Fibroblast of upper back skin (primary cell): ENCODE measurements at regions not wholly inside any gene's neighbourhood (a gene's known extent, or its start where the extent isn't known, plus 50 kb on each side); places are given as distances from the start of the nearest gene placed in this dataset.
A peak's percentile ranks its signal among the peaks of the same experiment; 100 is the strongest.

Experiments
- DNase-seq: peaks from one replicate; pipeline ENCODE4 v3.0.0-alpha.2; 2013

DNA sequence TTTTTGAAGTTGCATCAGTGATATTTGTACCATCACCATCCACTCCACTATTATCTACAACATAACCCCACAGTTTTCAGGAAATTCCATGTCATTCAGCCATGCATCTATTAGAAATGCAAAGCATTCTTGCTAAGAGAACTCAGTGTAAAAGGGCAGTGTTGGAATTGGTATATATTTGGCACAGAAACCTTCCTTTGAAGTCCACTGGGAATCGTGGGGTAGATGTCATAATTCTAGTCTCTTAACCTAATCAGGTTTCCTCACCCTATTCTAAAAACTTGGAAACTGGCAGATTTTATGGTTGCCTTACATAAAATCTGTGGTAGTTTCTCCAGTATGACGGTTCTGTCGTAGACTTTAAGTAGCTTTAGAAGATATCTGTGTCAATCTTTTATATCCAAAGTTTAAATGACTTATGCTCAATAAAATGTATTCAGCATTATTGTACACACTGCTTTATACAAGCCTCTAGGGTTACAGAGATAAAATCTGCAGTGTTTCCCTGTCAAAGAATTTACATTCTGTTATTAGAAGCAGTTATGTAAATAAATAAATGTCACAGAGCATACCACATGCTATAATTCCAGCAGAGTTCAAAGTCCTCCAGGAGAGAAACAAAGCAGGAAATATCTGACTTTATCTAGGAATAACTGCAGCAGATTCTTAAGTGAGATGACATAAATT lies 704.4 kb upstream of the CELF2 start:
- DNase-seq, result peak; percentile 52

DNA sequence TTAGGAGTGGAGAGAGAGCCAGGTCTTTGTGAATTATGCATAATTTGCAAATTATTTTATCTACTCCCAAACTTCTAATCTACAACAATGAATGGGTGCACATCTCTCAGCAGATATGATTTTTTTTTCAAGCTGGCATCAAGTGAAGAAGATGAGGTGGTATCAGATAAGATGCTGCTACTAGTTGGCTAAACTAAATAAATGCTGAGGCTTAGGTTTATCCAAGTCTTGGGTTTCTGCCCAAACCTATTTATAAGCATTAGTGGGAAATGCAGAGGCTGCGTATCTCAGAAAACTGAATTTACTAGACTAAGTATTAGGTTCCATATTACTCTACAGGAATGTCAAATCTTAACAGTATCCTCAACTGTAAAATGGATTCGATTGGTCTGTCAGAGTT lies 703.0 kb upstream of the CELF2 start:
- no peak for DNase-seq

DNA sequence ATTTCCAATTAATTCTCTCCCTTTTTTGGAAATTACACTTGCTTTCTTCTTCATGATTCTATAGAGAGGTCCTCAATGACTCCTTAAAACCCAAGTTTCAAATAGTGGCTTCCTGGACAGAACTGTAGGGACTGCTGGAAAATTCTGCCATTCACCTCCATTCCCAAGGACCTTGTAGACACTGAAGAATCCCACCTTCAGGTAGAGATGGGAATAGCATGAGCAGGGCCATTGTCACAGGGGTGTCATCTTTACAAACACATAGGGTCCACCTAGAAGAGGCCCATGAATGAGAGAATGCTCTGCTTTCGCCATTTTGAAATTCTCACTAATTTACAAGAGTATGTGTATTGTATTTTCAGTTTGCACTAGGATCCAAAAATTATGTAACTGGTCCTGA lies 701.7 kb upstream of the CELF2 start:
- no peak for DNase-seq

DNA sequence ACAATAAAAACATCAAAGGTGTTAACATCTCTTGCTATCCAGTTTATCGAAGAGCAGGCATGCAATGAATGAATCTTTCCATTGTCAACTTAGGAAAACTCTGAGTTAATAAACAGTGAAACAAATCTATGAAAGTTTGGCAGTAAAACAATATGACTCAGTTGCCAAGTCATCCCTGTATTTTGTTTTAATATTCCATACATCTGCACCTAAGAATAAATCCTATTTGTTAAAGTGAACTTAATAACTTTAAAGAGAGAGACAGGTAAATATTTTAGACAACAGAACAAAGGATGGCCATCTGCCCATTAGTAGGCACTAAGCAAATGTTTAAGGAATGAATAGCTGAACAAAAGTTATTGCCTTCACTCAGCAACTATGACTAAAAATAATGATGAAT lies 700.5 kb upstream of the CELF2 start:
- peak; percentile 35 for DNase-seq

DNA sequence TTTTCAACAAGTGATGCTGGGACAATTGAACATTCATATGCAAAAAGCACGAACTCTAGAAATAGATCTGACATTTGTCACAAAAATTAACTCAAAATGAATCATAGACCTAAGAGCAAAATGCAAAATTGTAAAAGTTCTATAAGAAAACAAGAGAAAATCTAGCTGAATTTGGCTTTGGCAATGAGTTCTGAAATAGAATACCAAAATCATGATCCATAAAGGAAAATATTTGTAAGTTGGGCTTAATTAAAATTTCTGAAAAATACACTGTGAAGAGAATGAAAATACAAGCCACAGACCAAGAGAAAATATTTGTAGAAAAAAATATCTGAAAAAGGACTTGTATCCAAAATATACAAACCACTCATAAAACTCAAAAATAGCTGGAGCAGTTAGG lies 698.8 kb upstream of the CELF2 start:
- DNase-seq, result no peak

DNA sequence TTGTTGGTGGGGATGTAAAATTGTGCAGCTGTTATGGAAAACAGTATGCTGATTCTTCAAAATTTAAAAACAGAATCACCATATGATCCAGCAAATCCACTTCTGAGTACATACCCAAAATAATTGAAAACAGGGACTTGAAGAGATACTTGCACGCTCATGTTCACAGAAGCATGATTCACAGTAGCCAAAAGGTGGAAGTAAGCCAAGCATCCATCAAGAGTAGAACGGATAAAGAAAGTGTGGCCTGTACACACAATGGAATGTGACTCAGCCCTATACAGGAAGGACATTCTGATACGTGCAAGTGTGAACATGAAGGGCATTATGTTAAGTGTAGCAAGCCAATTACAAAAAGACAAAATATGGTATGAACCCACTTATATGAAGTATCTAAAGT lies 696.7 kb upstream of the CELF2 start:
- peak; percentile 94 for DNase-seq

DNA sequence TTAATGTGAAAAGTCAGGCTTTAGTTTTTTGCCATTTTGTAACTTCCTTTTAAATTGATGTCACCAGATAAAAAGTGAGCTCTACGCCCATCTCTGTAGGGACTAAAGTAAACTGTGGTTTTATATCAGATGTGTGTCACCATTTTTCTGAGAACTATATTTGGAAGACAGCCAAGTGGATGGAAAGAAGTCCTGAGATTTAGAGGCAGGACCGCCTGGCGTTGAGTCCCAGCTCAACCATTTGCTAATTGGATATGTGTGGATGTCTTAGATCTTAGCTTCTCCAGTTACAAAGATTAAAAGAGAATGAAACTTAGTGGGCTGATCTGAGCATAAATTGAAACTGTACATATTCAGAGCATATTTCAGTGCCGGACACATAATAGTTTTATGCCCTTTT lies 691.6 kb upstream of the CELF2 start:
- DNase-seq, result no peak

DNA sequence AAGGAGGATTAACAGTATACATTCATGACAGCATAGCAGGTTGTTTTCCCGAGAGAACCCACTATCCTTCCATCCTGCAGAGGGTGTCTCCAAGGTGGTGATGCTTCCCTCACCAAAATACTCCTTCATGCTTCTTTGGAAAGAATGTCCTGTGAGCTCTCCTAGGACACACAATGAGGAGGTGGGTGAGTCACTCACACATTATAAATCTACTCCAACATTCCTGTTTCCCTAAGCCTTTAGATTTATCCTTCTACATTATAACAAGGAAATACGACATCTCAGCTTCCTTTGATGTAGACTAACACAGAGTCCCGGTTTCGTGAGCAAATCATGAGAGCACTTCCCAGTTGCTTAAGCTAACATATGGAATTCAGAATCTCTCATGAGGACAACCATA lies 689.7 kb upstream of the CELF2 start:
- DNase-seq, result peak; percentile 68

DNA sequence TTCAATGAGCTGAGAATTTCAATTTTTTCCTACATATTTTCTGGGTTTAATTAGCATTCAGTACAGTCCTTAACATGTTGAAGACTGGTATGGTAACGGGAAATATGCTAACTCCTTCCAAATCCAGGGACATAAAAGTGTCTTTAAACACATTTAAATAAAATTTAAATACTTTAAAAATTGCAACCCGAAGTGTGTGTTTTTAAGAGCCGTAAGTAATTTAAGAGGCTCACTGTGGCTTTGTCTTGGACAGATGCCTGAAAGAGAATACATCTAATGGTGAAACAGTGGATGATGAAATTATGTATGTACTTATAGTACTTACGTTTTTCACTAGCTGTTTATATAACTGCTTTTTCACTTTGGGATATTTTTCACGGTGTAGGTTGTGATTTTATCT lies 687.3 kb upstream of the CELF2 start:
- DNase-seq, result peak; percentile 73

DNA sequence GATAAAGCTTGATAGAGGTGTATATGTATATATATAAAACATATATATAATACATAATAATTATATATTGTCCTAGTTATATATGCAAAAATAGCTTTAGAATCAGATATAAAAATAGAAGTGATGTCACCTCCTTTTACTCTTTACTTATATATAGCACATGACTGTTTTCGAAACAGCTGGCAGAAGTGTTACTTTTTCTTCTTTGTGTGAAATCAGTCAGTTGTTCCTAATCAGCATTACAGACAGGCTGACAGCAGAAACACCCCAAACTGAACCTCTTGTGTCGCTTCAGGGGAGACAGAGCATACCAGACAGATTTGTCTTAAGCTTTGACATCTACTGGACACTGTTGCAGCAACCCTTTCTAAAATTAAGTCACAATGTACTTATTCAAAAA lies 684.9 kb upstream of the CELF2 start:
- DNase-seq, result no peak

DNA sequence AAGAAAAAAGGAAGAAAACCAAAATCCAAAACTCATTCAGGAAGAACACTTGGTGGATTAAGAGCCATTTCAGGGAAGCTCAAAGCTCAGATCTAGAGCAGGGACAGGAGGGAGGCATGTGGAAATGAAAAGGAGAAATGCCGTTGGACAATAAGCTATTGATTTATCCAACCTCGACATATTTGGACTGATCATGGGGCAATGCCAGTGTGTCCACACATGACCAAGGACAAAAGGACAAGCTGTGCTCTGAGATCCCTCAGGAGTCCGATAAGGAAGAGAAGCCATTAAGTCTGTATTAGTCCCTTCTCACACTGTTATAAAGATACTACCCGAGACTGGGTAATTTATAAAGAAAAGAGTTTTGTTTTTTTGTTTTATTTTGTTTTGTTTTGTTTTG lies 684.0 kb upstream of the CELF2 start:
- no peak for DNase-seq

DNA sequence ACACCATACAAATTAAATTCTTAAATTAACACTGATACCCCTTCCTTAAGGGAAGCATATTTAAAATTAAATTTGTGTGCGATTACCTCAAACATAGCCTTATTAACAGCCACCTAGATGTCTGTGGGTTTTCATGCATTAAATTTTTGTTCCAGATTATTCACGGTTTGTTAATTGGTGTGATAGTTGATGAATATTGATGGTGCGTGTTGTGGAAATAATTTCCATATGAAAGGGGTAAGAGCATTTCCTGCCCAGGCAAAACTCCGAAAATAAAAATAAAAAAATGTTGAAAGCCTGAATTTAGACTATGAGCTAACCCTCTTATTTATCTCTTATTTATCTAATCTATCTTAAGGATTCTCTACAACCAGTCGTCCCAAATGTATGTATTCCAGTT lies 679.3 kb upstream of the CELF2 start:
- DNase-seq, result no peak

DNA sequence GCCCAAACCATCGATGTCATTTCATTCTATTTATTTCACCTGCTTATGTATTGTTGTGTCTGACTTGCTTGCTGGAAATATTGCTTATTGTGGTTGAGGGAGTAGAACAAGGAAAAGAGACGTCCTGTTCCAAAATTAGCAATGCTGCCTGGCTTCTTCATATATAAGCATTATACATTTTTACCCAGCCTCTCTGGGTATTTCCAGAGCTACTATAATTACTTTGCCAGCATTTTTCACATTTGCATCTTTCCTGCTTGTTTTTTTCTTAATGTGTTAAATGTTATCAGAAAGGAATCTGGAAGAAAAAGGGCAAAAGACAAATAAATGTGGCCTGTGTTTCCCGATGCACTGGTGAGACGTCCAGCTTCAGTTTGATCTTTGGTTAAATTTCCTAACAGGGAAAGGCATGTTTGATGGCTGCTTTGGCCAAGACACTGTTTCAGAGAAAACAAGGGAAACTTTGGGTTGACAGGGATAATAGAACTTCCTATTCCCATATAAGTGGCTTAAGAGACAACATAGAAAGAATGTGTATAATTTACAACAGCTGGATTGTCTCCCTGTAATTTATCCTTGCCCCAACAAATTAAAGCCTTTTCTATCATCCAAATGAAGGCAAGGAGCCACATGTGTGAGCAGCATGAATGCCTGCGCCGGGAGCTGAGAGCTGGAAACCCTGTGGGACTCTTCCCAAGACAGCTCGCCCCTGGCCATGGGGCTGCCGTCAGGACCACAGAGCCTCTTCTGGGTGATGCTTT lies 671.1 kb upstream of the CELF2 start:
- DNase-seq, result peak; percentile 8

DNA sequence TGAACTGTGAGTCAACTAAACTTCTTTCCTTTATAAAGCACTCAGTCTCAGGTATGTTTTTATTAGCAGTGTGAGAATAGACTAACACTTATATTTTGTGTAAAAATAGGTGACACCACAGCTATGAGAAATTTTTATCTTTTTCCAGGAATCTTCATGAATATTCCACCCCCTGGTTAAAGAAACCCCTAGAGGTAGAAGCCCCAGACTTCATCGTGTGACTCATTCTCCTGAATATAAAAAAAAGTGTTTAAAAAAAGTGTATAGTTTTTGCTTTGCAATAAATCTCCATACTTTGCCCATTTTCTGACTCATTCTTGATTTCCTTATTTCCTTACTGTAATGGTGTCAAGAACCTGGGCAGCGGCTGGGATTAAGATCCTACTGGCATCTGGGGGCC lies 667.6 kb upstream of the CELF2 start:
- DNase-seq, result peak; percentile 19

DNA sequence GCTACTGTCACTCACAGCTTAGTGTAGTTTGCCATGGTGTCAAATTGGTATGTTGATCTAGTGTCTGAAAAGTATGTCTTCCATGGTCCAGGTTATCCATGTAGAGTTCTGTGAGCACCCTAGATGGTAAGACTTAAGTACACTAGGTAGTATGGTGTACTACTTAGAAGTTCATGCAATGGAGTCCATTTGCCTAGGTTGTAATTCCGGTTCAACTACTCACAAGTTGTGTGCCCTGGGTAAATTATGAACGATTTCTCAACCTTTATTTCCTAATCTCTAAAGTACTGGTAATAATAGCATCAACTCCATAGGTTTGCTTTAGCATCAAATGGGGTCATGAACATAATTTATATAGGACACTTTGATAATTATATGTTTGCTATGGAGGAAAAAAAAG lies 666.2 kb upstream of the CELF2 start:
- no peak for DNase-seq

DNA sequence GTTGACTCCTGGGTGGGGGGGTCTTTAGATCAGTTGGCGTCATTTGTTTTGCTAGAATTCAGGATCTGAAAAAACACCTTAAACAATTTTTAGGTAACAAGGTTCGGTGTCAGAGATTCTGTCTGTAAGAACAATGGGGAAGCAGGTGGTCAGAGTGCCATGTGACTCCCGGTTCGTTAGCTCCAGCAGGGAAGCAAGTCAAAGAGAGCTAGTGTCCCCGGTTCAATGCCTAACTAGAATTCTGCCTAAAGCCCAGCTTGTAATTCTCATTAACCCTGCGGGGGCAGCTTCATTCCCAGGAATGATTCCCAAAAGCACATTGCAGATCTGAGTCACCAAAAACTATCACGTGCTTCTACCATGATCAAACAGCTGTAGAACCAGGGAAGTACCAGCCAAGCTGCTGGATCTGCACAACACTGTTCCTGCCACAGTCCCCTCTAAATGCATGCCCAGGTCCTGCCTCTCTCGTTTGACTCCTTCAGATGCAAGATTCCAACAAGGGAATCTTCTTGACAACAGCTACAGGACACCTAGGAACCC lies 664.3 kb upstream of the CELF2 start:
- no peak for DNase-seq

DNA sequence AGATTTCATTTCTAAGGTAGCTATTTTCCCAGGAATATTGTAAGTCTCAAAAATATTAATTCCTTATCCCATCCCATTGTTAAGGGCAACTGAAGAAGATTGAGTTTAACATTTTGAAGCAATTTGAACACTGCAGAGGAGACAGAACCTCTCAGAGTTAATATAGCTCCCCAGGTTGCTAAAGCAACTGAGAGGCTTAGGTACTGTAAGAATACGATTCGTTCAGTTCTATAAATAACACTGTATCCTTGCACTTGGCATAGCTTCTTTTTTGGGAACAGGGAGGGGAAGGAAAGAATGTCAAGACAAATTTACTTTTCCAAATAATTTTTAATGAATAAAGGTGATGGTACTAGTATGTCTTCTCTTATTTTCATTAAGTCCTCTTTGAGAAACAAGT lies 658.4 kb upstream of the CELF2 start:
- no peak for DNase-seq

DNA sequence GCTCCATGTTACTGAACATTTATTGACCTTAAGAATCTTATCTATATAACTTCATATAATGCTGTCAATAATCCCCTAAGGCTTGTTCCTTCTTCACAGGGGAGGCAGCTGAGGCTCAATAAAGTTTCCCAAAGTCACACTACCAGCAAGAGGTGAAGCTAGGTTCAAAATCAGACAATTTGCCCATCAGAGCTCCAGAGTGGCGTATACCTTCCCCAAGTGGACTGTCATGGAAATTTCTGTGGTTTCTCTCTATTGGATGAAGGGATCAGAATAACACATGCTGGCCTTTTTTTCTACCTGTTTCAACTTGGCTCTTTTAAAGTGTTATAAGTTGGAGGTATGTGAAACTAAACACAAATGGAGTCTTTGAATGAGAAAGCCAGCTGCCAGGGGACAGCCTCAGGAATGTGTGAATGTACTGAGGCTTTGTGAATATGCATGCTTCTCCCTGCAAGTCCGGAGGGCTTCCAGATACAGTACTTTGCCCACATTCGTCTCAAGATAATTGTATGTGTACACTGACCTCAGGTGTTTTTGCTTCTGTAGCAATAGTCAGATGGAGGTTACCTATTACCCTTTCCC lies 656.3 kb upstream of the CELF2 start:
- DNase-seq, result no peak

DNA sequence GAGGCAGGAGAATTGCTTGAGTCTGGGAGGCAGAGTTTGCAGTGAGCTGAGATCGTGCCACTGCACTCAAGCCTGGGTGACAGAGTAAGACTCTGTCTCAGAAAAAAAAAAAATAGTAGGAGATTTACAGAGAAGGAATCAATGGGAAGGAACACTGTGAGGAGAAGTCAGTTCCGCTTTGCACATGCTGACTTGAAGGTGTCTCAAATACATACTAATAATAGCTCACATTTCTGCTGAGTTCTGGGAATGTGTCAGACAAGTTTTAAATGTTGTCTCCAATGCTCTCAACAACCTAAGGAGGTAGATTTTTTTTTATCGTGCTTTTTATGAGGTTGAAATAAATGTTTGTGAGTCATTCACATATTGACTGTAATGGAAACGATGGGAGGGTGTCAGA lies 654.9 kb upstream of the CELF2 start:
- no peak for DNase-seq

DNA sequence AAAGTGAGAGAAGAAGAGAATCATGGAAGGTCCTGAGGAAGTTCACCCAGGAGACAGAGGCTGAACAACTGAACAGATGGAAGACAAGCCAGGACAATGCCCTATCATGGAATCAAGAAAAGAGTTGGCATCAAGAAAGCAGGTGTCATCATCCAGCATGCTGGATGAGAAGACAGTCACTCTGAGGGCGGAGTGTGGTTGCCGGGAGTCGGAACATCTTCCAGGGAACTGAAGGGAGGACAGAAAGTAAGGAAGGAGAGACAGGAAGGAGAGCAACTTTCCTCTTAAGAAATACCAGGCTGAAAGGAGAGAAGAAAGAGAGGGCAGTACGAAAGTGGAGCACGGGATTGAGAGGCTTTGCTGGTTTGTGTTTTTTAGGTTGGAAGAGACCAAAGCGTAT lies 654.5 kb upstream of the CELF2 start:
- DNase-seq, result no peak

DNA sequence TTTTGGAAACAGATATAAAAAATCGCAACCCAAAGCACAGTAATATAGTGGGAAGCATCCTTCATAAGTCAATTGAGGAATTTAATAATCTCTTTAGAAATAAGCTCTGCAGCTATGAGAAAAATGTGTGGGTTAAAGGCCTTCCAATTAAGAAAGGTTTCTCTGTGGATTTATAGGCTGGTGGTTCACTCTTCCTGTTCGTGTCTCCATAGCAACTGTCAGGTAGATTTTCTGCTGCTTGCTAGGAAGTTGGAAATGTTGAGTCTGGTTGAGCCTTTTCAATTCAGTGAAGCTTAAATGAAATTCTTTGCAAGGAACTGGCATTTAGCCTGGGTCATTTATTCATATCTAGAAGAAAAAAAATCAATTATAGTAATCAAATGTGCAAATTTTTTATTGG lies 652.8 kb upstream of the CELF2 start:
- DNase-seq, result no peak

DNA sequence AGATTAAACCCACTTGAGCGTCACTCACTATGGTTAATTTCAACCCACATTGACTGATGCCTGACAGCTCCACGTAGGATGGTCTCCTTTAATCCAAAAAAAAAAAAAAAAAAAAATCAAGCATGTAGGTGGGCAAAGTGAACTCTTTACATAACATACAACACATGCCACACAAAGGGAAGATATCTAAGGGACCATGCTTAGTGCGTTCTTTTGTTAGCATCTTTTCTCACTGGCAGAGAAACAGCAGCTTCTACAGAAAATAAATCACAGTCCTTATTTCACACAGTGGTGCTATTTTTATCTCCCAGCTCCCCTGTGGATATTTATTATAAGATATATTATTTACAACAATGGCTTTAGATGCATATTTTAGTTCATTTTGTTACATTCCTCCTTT lies 652.0 kb upstream of the CELF2 start:
- no peak for DNase-seq

DNA sequence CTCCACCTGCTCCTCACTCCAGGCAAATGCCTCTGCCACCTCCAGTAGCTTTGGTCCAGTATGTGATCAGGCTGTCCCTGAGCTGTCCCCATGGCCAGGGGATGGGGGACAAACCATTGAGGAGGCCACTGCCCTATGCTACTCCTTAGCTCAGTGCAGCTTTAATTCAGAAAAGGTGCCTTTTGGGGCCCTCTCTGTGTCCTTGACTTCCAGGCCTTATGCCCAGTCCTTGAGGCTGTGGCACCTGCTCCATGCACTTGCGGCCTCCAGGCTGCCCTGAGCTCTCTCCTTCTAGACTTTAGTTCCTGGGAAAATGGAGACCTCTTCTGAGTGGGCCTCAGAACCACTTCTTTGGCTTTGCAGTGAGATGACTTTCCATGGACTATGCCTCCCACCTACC lies 650.8 kb upstream of the CELF2 start:
- no peak for DNase-seq

DNA sequence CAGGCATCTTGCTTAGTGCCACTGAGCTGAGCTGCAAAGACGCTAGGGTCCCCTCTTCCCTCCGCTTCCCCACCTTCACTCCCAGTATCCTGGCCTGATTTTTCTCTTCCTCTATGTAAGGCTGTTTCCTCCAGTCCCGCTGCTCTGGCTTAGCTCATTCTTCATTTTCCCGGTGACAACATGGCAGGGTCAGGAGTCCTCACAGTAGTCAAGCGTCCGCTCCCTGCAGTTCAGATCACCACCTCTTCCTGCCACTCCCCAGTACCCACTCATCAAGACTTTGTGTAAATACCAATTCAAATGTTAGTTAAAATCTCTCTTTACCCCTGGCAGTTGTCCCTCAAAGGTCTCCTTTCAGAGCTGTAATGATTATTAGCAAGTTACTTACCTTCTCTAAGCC lies 650.4 kb upstream of the CELF2 start:
- DNase-seq, result no peak
